ENCODE measurements at regions not wholly inside any gene's neighbourhood (a gene's known extent, or its start where the extent isn't known, plus 50 kb on each side); places are given as distances from the start of the nearest gene placed in this dataset.
A peak's percentile ranks its signal among the peaks of the same experiment; 100 is the strongest.
"Not testable (repeated sequence)": the region's sequence is repeated elsewhere in the genome, so short reads cannot be mapped to it uniquely, and the experiment has no call there.

- not testable (repeated sequence) for TF ChIP-seq TAF1 (IDR thresholded peaks at IDR 0.05; ENCODE audit: borderline replicate concordance, low read depth, low read length); EP300 (IDR thresholded peaks at IDR 0.05; ENCODE audit: borderline replicate concordance in 1 of 2, low read depth in 1 of 2, low read length in 1 of 2); EZH2phosphoT487 (IDR thresholded peaks at IDR 0.05; ENCODE audit: borderline replicate concordance, low read depth); CHD2 (IDR thresholded peaks at IDR 0.05; ENCODE audit: low read length, partially characterized antibody); TEAD4 (IDR thresholded peaks at IDR 0.05; ENCODE audit: borderline replicate concordance, insufficient read depth); FOXJ3 (CRISPR knock-in tag; IDR thresholded peaks at IDR 0.05); GABPA (IDR thresholded peaks at IDR 0.05; ENCODE audit: low read depth); POLR2AphosphoS5 (IDR thresholded peaks at IDR 0.05; ENCODE audit: low read depth, low read length); FOXM1 (IDR thresholded peaks at IDR 0.05; ENCODE audit: low read depth); RCOR1 (IDR thresholded peaks at IDR 0.05; ENCODE audit: low read length)
- TF ChIP-seq, protein P1, sequence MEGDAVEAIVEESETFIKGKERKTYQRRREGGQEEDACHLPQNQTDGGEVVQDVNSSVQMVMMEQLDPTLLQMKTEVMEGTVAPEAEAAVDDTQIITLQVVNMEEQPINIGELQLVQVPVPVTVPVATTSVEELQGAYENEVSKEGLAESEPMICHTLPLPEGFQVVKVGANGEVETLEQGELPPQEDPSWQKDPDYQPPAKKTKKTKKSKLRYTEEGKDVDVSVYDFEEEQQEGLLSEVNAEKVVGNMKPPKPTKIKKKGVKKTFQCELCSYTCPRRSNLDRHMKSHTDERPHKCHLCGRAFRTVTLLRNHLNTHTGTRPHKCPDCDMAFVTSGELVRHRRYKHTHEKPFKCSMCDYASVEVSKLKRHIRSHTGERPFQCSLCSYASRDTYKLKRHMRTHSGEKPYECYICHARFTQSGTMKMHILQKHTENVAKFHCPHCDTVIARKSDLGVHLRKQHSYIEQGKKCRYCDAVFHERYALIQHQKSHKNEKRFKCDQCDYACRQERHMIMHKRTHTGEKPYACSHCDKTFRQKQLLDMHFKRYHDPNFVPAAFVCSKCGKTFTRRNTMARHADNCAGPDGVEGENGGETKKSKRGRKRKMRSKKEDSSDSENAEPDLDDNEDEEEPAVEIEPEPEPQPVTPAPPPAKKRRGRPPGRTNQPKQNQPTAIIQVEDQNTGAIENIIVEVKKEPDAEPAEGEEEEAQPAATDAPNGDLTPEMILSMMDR (IDR thresholded peaks at IDR 0.05) = peak; percentile 42
- TF ChIP-seq SMC3 (IDR thresholded peaks at IDR 0.05; ENCODE audit: low read depth, low read length) = peak; percentile 18; the same call in 1 of the 2 replicates
These were observed 201.2 kb upstream of the PCDH18 start for GRCh38 chr4:137733174-137734141.
